BE2C (cell line): ENCODE measurements at regions not wholly inside any gene's neighbourhood (a gene's known extent, or its start where the extent isn't known, plus 50 kb on each side); places are given as distances from the start of the nearest gene placed in this dataset.

Experiments
- DNase-seq: peaks from one replicate; pipeline ENCODE4 v3.0.0-alpha.2; 2020
- H3K27me3 ChIP-seq: fragments of 250-450 bp; sonication (Bioruptor Pico); 2 replicates; pipeline ENCODE4 v1.5.1; 2020; ENCODE audit warnings: mild to moderate bottlenecking
- H3K36me3 ChIP-seq: fragments of 250-450 bp; sonication (Bioruptor Pico); 2 replicates; pipeline ENCODE4 v1.5.1; 2020; ENCODE audit warnings: mild to moderate bottlenecking
- H3K4me1 ChIP-seq: fragments of 250-450 bp; sonication (Bioruptor Pico); 2 replicates; pipeline ENCODE4 v1.5.1; 2020
- H3K4me3 ChIP-seq: 2 replicates; pipeline ENCODE4 v1.5.1; 2011; ENCODE audit warnings: low read depth, low read length
- H3K9me3 ChIP-seq: fragments of 250-450 bp; sonication (Bioruptor Pico); 2 replicates; pipeline ENCODE4 v1.5.1; 2020
- TF ChIP-seq, protein P1 (sequence below): IDR thresholded peaks from 2 replicates; pipeline ENCODE4 v1.5.1; 2012; ENCODE audit warnings: mild to moderate bottlenecking, low read depth, low read length

DNA sequence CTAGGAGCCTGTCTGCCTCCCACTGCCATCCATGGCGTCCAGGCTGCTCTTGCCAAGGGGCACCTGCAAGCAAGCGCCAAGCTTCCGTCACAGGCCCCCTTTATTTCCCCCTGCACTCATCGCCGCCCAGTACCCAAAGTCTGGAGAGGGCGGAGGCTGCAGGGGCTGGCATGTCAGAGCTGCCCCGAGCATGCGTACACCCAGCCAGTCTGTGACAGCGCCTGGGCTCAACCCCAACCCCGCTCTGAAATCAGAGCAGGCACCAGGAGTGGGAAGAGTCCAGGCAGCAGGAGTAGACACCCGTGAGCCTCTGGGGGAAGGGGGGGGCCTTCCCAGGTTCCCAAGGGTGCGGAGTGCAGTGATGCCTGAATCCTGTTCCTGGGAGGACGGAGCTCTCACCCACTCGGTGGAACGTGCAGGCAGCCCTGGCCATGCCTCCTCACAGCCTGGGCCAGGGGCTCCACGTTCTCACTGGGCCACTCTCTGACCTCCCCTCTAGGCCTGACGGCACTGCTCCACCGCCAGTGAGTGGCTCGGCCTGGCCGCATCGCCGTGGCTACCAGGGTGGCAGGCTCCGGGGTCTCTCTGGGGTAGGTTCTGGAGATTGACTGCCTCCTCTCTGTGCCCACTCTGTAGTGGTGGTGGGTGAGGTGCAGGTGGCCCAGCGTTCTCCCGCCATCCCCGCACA, 469.0 kb downstream of the CDH9 start:
- no peaks in the 10 kb centered on the region for H3K4me1 ChIP-seq
- DNase-seq = no peak
- no peaks in the 10 kb centered on the region; the same call in 1 of the 2 replicates for H3K9me3 ChIP-seq
- H3K27me3 ChIP-seq = no peaks in the 10 kb centered on the region
- no peak overlapping the region for H3K4me3 ChIP-seq
- TF ChIP-seq, protein P1, sequence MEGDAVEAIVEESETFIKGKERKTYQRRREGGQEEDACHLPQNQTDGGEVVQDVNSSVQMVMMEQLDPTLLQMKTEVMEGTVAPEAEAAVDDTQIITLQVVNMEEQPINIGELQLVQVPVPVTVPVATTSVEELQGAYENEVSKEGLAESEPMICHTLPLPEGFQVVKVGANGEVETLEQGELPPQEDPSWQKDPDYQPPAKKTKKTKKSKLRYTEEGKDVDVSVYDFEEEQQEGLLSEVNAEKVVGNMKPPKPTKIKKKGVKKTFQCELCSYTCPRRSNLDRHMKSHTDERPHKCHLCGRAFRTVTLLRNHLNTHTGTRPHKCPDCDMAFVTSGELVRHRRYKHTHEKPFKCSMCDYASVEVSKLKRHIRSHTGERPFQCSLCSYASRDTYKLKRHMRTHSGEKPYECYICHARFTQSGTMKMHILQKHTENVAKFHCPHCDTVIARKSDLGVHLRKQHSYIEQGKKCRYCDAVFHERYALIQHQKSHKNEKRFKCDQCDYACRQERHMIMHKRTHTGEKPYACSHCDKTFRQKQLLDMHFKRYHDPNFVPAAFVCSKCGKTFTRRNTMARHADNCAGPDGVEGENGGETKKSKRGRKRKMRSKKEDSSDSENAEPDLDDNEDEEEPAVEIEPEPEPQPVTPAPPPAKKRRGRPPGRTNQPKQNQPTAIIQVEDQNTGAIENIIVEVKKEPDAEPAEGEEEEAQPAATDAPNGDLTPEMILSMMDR = no peak
- no peaks in the 10 kb centered on the region for H3K36me3 ChIP-seq

DNA sequence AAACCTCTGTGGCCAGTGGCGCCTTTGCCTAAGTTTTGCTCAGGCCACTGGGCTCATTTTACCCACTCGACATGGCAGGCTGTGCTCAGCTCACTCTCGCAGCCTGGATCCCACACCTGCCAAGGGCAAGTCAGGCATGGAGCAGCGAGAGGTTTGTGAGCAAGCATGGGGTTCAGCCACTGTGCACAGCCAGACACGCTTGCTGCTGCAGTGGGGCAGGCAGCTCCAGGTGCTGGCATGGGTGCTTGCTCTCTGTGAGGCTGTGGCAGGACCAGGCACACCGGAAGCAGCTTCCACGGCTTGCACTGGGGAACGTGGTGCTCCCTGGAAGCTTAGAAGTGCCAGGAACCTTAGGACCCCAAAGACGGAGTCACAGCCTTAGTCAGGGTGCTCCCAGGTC, 470.1 kb downstream of the CDH9 start:
- no peak overlapping the region for H3K4me3 ChIP-seq
- H3K36me3 ChIP-seq = no peaks in the 10 kb centered on the region
- DNase-seq = no peak
- no peaks in the 10 kb centered on the region; the same call in 1 of the 2 replicates for H3K9me3 ChIP-seq
- TF ChIP-seq, protein P1 = no peak
- no peaks in the 10 kb centered on the region for H3K27me3 ChIP-seq
- no peaks in the 10 kb centered on the region for H3K4me1 ChIP-seq

- Histone ChIP-seq H3K4me3 (no peak overlapping the region), H3K36me3 (no peaks in the 10 kb centered on the region), H3K9me3 (no peaks in the 10 kb centered on the region; the same call in 1 of the 2 replicates), H3K4me1 (no peaks in the 10 kb centered on the region), H3K27me3 (no peaks in the 10 kb centered on the region)
- TF ChIP-seq, protein P1 = no peak
- DNase-seq = no peak
Observed at GRCh38 chr5:26563979-26564378, 474.4 kb downstream of the CDH9 start.

DNA sequence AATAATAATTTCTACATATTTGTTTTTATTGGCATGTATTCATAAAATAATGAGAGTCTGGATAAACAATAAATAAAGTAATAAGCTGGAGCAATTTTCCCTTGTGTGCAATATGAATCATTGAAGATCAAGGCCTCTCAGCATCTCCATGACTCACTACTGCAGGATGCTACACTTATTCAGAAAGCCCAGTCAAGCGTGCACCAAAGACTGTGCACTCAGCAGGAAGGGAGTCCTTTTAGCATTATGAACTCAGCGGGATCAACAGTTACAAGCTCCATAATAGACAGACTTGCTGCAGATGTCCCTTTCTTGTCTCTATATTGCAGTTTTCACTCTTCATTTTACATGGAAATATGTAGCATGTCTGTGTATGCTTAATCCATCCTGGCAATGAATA, 485.3 kb downstream of the CDH9 start:
- no peak overlapping the region for H3K4me3 ChIP-seq
- DNase-seq = peak; percentile 51
- H3K36me3 ChIP-seq = no peaks in the 10 kb centered on the region
- TF ChIP-seq, protein P1 = no peak
- no peaks in the 10 kb centered on the region for H3K4me1 ChIP-seq
- H3K27me3 ChIP-seq = no peaks in the 10 kb centered on the region
- H3K9me3 ChIP-seq = no peaks in the 10 kb centered on the region

GRCh38 chr5:26543987-26544386, 494.4 kb downstream of the CDH9 start:
- Histone ChIP-seq H3K4me3 (no peak overlapping the region), H3K27me3 (no peaks in the 10 kb centered on the region), H3K4me1 (no peaks in the 10 kb centered on the region), H3K9me3 (no peaks in the 10 kb centered on the region), H3K36me3 (no peaks in the 10 kb centered on the region)
- no peak for DNase-seq
- TF ChIP-seq, protein P1 = no peak

DNA sequence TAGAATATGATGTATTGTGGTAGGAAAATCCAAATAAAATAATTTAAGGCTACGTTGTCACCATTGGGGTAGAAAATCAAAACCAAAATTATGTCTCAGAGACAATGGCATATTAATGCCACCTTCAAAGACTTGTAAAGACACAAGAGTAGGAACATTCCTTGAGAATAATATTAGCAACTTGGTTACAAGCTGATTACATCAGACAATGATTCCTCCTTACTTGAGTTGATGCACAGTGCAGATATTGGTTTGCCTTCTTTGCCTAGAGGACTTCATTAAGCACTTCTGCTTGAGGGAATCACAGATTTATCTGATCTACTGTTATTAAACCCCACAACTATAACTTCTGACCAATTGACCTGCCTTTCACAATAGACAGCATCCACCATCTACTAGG, 500.2 kb downstream of the CDH9 start:
- H3K9me3 ChIP-seq = no peaks in the 10 kb centered on the region
- no peak overlapping the region for H3K4me3 ChIP-seq
- DNase-seq = no peak
- TF ChIP-seq, protein P1 = no peak
- H3K27me3 ChIP-seq = no peaks in the 10 kb centered on the region
- no peaks in the 10 kb centered on the region for H3K4me1 ChIP-seq
- H3K36me3 ChIP-seq = no peaks in the 10 kb centered on the region
